Stimulated activated CD4-positive, alpha-beta T cell treated with anti-CD3 and anti-CD28 coated beads, Interleukin-4, amount 100 ng/mL, for 24 hours (primary cell): ENCODE measurements at regions not wholly inside any gene's neighbourhood (a gene's known extent, or its start where the extent isn't known, plus 50 kb on each side); places are given as distances from the start of the nearest gene placed in this dataset.
"Not testable (repeated sequence)": the region's sequence is repeated elsewhere in the genome, so short reads cannot be mapped to it uniquely, and the experiment has no call there.

Experiments used
- DNase-seq: peaks from one replicate; pipeline ENCODE4 v3.0.0-alpha.2; 2020

GRCh38 chrY:3491423-3491822, 87.4 kb upstream of the TGIF2LY start:
- DNase-seq, result not testable (repeated sequence)

GRCh38 chrY:3494539-3494938, 84.3 kb upstream of the TGIF2LY start:
- DNase-seq, result not testable (repeated sequence)

GRCh38 chrY:3527040-3527439, 51.8 kb upstream of the TGIF2LY start:
- DNase-seq, result peak; percentile 3
